NCI-H526 (cell line): ENCODE measurements at regions not wholly inside any gene's neighbourhood (a gene's known extent, or its start where the extent isn't known, plus 50 kb on each side); places are given as distances from the start of the nearest gene placed in this dataset.
A peak's percentile ranks its signal among the peaks of the same experiment; 100 is the strongest.

ENCODE experiments used
- DNase-seq, 2 experiments: peaks; one replicate each; lab custom pipeline; 2025; lab: John Stamatoyannopoulos, UW

- DNase-seq = no peak
Observed at GRCh38 chr21:22903851-22904250, 1905.6 kb downstream of the NCAM2 start.

GRCh38 chr21:22904385-22904784 is 1906.2 kb downstream of the NCAM2 start:
- no peak for DNase-seq

- no peak for DNase-seq
Observed at GRCh38 chr21:22925032-22925431, 1926.8 kb downstream of the NCAM2 start.

GRCh38 chr21:22927469-22927868 is 1929.3 kb downstream of the NCAM2 start:
- DNase-seq = no peak

GRCh38 chr21:22941779-22942490 is 1943.7 kb downstream of the NCAM2 start:
- DNase-seq = no peak

GRCh38 chr21:22955559-22955958 is 1957.3 kb downstream of the NCAM2 start:
- no peak for DNase-seq

- DNase-seq = no peak
Observed at GRCh38 chr21:22961258-22961657, 1963.0 kb downstream of the NCAM2 start.

GRCh38 chr21:22965455-22966135 is 1967.4 kb downstream of the NCAM2 start:
- DNase-seq = no peak

GRCh38 chr21:22981819-22982218 is 1983.6 kb downstream of the NCAM2 start:
- no peak for DNase-seq

GRCh38 chr21:22993144-22993543 is 1994.9 kb downstream of the NCAM2 start:
- DNase-seq = no peak

GRCh38 chr21:22993822-22994574 is 1995.8 kb downstream of the NCAM2 start:
- DNase-seq = no peak

- DNase-seq = no peak
Observed at GRCh38 chr21:23003951-23004350, 2005.7 kb downstream of the NCAM2 start.

GRCh38 chr21:23008601-23009202 is 2010.5 kb downstream of the NCAM2 start:
- no peak for DNase-seq

GRCh38 chr21:23009360-23009759 is 2011.2 kb downstream of the NCAM2 start:
- DNase-seq = no peak

- DNase-seq = no peak
Observed at GRCh38 chr21:23014021-23014420, 2015.8 kb downstream of the NCAM2 start.

GRCh38 chr21:23016617-23017016 is 2018.4 kb downstream of the NCAM2 start:
- peak in 1 of 2 experiments; percentile 26 for DNase-seq

GRCh38 chr21:23017989-23018388 is 2019.8 kb downstream of the NCAM2 start:
- no peak for DNase-seq

GRCh38 chr21:23020969-23021368 is 2022.8 kb downstream of the NCAM2 start:
- no peak for DNase-seq

GRCh38 chr21:23021481-23021880 is 2023.3 kb downstream of the NCAM2 start:
- no peak for DNase-seq

GRCh38 chr21:23026878-23027277 is 2028.7 kb downstream of the NCAM2 start:
- no peak for DNase-seq

- DNase-seq = no peak
Observed at GRCh38 chr21:23039846-23040245, 2041.6 kb downstream of the NCAM2 start.

- DNase-seq = no peak
Observed at GRCh38 chr21:23045955-23046354, 2047.7 kb downstream of the NCAM2 start.

- DNase-seq = no peak
Observed at GRCh38 chr21:23067672-23068071, 2069.5 kb downstream of the NCAM2 start.
